Neural cell (in vitro differentiated cells): ENCODE measurements at regions not wholly inside any gene's neighbourhood (a gene's known extent, or its start where the extent isn't known, plus 50 kb on each side); places are given as distances from the start of the nearest gene placed in this dataset.

Experiments used
- H2AFZ ChIP-seq: fragments of 200-600, 300-800 bp; sonication (generic), shearing (Covaris generic); 2 replicates; pipeline ENCODE4 v1.6.0; 2014; ENCODE audit warnings: low read depth, mild to moderate bottlenecking, antibody characterized with exemption, low read length, moderate library complexity
- H3F3A ChIP-seq: fragments of 200-600 bp; shearing (Covaris generic); 2 replicates; pipeline ENCODE4 v1.6.1; 2016; ENCODE audit warnings: mild to moderate bottlenecking, moderate library complexity, mixed read lengths, antibody characterized with exemption, low read length; ENCODE audit not compliant: insufficient read depth, poor library complexity, severe bottlenecking
- H3K27ac ChIP-seq: fragments of 200-600, 300-800 bp; sonication (generic), shearing (Covaris generic); 2 replicates; pipeline ENCODE4 v1.5.1; 2014; ENCODE audit warnings: mild to moderate bottlenecking, low read length, moderate library complexity
- H3K27me3 ChIP-seq: fragments of 300-800, 200-600 bp; sonication (generic), shearing (Covaris generic); 2 replicates; pipeline ENCODE4 v1.6.0; 2014; ENCODE audit warnings: mild to moderate bottlenecking, low read depth, low read length, moderate library complexity; ENCODE audit not compliant: insufficient read depth
- H3K36me3 ChIP-seq: fragments of 300-800, 200-600 bp; sonication (generic), shearing (Covaris generic); 2 replicates; pipeline ENCODE4 v1.5.1; 2014; ENCODE audit warnings: mild to moderate bottlenecking, antibody characterized with exemption, low read length, moderate library complexity; ENCODE audit not compliant: insufficient read depth
- H3K4me2 ChIP-seq: fragments of 300-800, 200-600 bp; sonication (generic), shearing (Covaris generic); 2 replicates; pipeline ENCODE4 v1.6.0; 2014; ENCODE audit warnings: mild to moderate bottlenecking, low read length
- H3K4me3 ChIP-seq: fragments of 300-800, 200-600 bp; sonication (generic), shearing (Covaris generic); 2 replicates; pipeline ENCODE4 v1.5.1; 2014; ENCODE audit warnings: mild to moderate bottlenecking, low read length, moderate library complexity
- H3K79me2 ChIP-seq: fragments of 200-600 bp; shearing (Covaris generic); replicated peaks from 2 replicates; pipeline ENCODE4 v1.6.0; 2014; ENCODE audit warnings: mild to moderate bottlenecking, low read length, moderate library complexity; ENCODE audit not compliant: insufficient read depth
- H3K9ac ChIP-seq: fragments of 300-800, 200-600 bp; sonication (generic), shearing (Covaris generic); 2 replicates; pipeline ENCODE4 v1.6.1; 2016; ENCODE audit warnings: mild to moderate bottlenecking, low read length, mixed read lengths
- H3K9me2 ChIP-seq: fragments of 200-600 bp; shearing (Covaris generic); 2 replicates; pipeline ENCODE4 v1.6.1; 2016; ENCODE audit warnings: mild to moderate bottlenecking, low read length, mixed read lengths; ENCODE audit not compliant: insufficient read depth
- H3K9me3 ChIP-seq: fragments of 200-600, 300-800 bp; sonication (generic), shearing (Covaris generic); 2 replicates; pipeline ENCODE4 v1.6.1; 2016; ENCODE audit warnings: mild to moderate bottlenecking, mixed run types, low read length, moderate library complexity, mixed read lengths
- H4K20me1 ChIP-seq: fragments of 200-600 bp; shearing (Covaris generic); 2 replicates; pipeline ENCODE4 v1.6.1; 2016; ENCODE audit warnings: mild to moderate bottlenecking, mixed run types; ENCODE audit not compliant: insufficient read depth
- CTCF ChIP-seq: fragments of 450-650 bp; IDR thresholded peaks from 2 replicates; pipeline ENCODE4 v1.5.1; 2014; ENCODE audit warnings: antibody characterized with exemption, mild to moderate bottlenecking, moderate library complexity; ENCODE audit not compliant: poor library complexity, severe bottlenecking
- EP300 ChIP-seq: fragments of 450-650 bp; conservative IDR thresholded peaks from 2 replicates; pipeline ENCODE4 v1.6.1; 2014; ENCODE audit warnings: antibody characterized with exemption, mild to moderate bottlenecking, moderate library complexity; ENCODE audit not compliant: poor library complexity, severe bottlenecking
- EZH2 ChIP-seq: fragments of 200-600, 300-800 bp; shearing (Covaris generic), sonication (generic); IDR thresholded peaks from 2 replicates; pipeline ENCODE4 v1.6.1; 2014; ENCODE audit warnings: antibody characterized with exemption, low read length, borderline replicate concordance, mild to moderate bottlenecking; ENCODE audit not compliant: insufficient read depth, poor library complexity, severe bottlenecking
- MXI1 ChIP-seq: fragments of 450-650 bp; conservative IDR thresholded peaks from 2 replicates; pipeline ENCODE4 v1.6.1; 2014; ENCODE audit warnings: antibody characterized with exemption, mild to moderate bottlenecking; ENCODE audit not compliant: poor library complexity, severe bottlenecking
- POLR2AphosphoS5 ChIP-seq: IDR thresholded peaks from 2 replicates; pipeline ENCODE4 v1.6.1; 2012
- RAD21 ChIP-seq: fragments of 450-650 bp; conservative IDR thresholded peaks from 2 replicates; pipeline ENCODE4 v1.6.1; 2014; ENCODE audit warnings: antibody characterized with exemption, mild to moderate bottlenecking, moderate library complexity
- REST ChIP-seq: IDR thresholded peaks from 2 replicates; pipeline ENCODE4 v1.6.1; 2012; ENCODE audit warnings: borderline replicate concordance
- SMC3 ChIP-seq: fragments of 450-650 bp; conservative IDR thresholded peaks from 2 replicates; pipeline ENCODE4 v1.6.1; 2014; ENCODE audit warnings: antibody characterized with exemption, mild to moderate bottlenecking, moderate library complexity; ENCODE audit not compliant: poor library complexity
- TAF1 ChIP-seq: IDR thresholded peaks from 2 replicates; pipeline ENCODE4 v1.6.1; 2012; ENCODE audit warnings: low read depth

- Histone ChIP-seq H3K4me2 (no peak overlapping the region), H3K79me2 (no peaks in the 10 kb centered on the region), H3K4me3 (no peak overlapping the region), H3K36me3 (no peaks in the 10 kb centered on the region), H3K9me2 (no peaks in the 10 kb centered on the region), H4K20me1 (no peaks in the 10 kb centered on the region), H3K27me3 (no peaks in the 10 kb centered on the region), H3K9me3 (no peaks in the 10 kb centered on the region), H3K9ac (no peak overlapping the region), H2AFZ (no peak overlapping the region), H3F3A (no peaks in the 10 kb centered on the region), H3K27ac (no peak overlapping the region)
- TF ChIP-seq POLR2AphosphoS5 (no peak), SMC3 (no peak), RAD21 (no peak), REST (no peak), EZH2 (no peak), EP300 (no peak), TAF1 (no peak), CTCF (no peak), MXI1 (no peak)
Measured at GRCh38 chr16:7962091-7962879, 628.0 kb downstream of the TMEM114 start.

- no peaks in the 10 kb centered on the region for H3K9me2 ChIP-seq
- no peak overlapping the region for H3K9ac ChIP-seq
- H3K9me3 ChIP-seq = no peaks in the 10 kb centered on the region
- no peak overlapping the region for H3K4me3 ChIP-seq
- no peaks in the 10 kb centered on the region for H3F3A ChIP-seq
- no peak overlapping the region for H2AFZ ChIP-seq
- no peaks in the 10 kb centered on the region for H3K79me2 ChIP-seq
- TF ChIP-seq EZH2 (no peak), MXI1 (no peak), TAF1 (no peak), SMC3 (no peak), RAD21 (no peak), REST (no peak), EP300 (no peak), CTCF (no peak), POLR2AphosphoS5 (no peak)
- H3K4me2 ChIP-seq = no peak overlapping the region
- H3K36me3 ChIP-seq = no peaks in the 10 kb centered on the region
- H3K27ac ChIP-seq = no peak overlapping the region
- H3K27me3 ChIP-seq = no peaks in the 10 kb centered on the region
- no peaks in the 10 kb centered on the region for H4K20me1 ChIP-seq
Measured at GRCh38 chr16:7957151-7957550, 624.5 kb downstream of the RBFOX1 start.
